Heart right ventricle (tissue), 16 donors: ENCODE measurements at regions not wholly inside any gene's neighbourhood (a gene's known extent, or its start where the extent isn't known, plus 50 kb on each side); places are given as distances from the start of the nearest gene placed in this dataset.

ENCODE experiments used
- ATAC-seq, 8 donors: fragments of 200-7000 bp; cut with Tn5 transposase; one replicate each; pipeline ENCODE4 v1.9.1; 2020; ENCODE audit warnings: mild to moderate bottlenecking in 8 of 8, moderate library complexity in 8 of 8, moderate number of reproducible peaks in 1 of 8
- DNase-seq, 2 donors: peaks; one replicate each; pipeline ENCODE4 v3.0.0-alpha.2; 2020
- H3K27ac ChIP-seq, 10 donors: fragments of 200-600 bp; sonication (generic) in 2 of 10; one replicate each; pipeline versions ENCODE4 v1.5.0 to v1.8.0; 2020 to 2022; ENCODE audit warnings: mild to moderate bottlenecking in 3 of 10
- H3K27me3 ChIP-seq, 7 donors: fragments of 200-600 bp; one replicate each; pipeline ENCODE4 v1.8.0; 2021 to 2022; ENCODE audit warnings: mild to moderate bottlenecking in 2 of 7
- H3K36me3 ChIP-seq, 9 donors: fragments of 200-600 bp; sonication (generic) in 1 of 9; one replicate each; pipeline versions ENCODE4 v1.5.0 to v1.8.0; 2020 to 2022; ENCODE audit warnings: mild to moderate bottlenecking in 2 of 9
- H3K4me1 ChIP-seq, 9 donors: fragments of 200-600 bp; sonication (generic) in 1 of 9; one replicate each; pipeline versions ENCODE4 v1.5.0 to v1.8.0; 2020 to 2022; ENCODE audit warnings: mild to moderate bottlenecking in 4 of 9
- H3K4me3 ChIP-seq, 10 donors: fragments of 200-600 bp; sonication (generic) in 2 of 10; one replicate each; pipeline versions ENCODE4 v1.5.0 to v1.8.0; 2020 to 2022; ENCODE audit warnings: mild to moderate bottlenecking in 7 of 10, moderate library complexity in 2 of 10
- H3K9me3 ChIP-seq, 11 donors: fragments of 200-600 bp in 10 of 11; sonication (generic) in 2 of 11; one replicate each; pipeline versions ENCODE4 v1.5.0 to v1.8.0; 2013 to 2022; ENCODE audit warnings: mild to moderate bottlenecking in 2 of 11, control low read depth in 1 of 11, moderate library complexity in 1 of 11
- CTCF ChIP-seq, 9 donors: fragments of 200-600 bp; sonication (generic) in 2 of 9; IDR thresholded peaks; one replicate each; pipeline versions ENCODE4 v1.5.0 to v1.8.0; 2021 to 2022; ENCODE audit warnings: antibody characterized with exemption in 9 of 9, mild to moderate bottlenecking in 5 of 9, moderate library complexity in 1 of 9
- WGBS, 2 donors: extraction: QIAGEN DNeasy Blood & Tissue Kit; methylation state at CpG; one replicate each; pipeline ENCODE4 v1.1.7; 2013; ENCODE audit warnings: inconsistent platforms in 1 of 2; 5-methylcytosine and 5-hydroxymethylcytosine counted together
- intact Hi-C, 10 donors: fragments of 100-400 bp; cut with DNase I; formaldehyde crosslinking; loops; one replicate each; pipeline versions ENCODE4 v1.11.1 to v1.14.2; 2022
- donor health status: Arrhythmogenic right ventricular cardiomyopathy.
- donor health status: ischemic (EF 13 %, LVEDD 7.1; RV severe dilation, severe dysfunction).
- donor health status: healthy with polysubstance abuse.
- donor health status: DM: no; HTN: yes; CAD: no.
- donor health status: DM: no; HTN: no; CAD: no.
- donor health status: ischemic (EF 25% LVEDD 6.9; RV normal size, moderate dysfunction).
- donor health status: ischemic (EF 25% LVEDD 5.7; RV mildly dilated, moderate dysfunction).
- donor health status: healthy.
- donor health status: DM: yes; HTN: yes; CAD: no.
- donor health status: Ischemic cardiomyopathy.
- donor health status: ischemic (EF 35%, LVEDD 5.7; RV mildly dilated, moderate dysfunction).
- donor health status: nonischemic (EF 11% LVEDD 7.7; RV severe dilation, severe dysfunction).
- donor health status: DM: yes; HTN: yes; CAD: no.
- donor health status: PGD.
- donor health status: ischemic (EF 29% LVEDD 5.4; RV normal size, mild dysfunction).
- donor health status: nonischemic (EF 23%, LVEDD 6.1; RV moderate dilation, normal function).

GRCh38 chr12:85394065-85394464 lies 114.0 kb downstream of the ALX1 start:
- Histone ChIP-seq H3K9me3 (no peaks in the 10 kb centered on the region), H3K27ac (no peak overlapping the region), H3K4me3 (no peak overlapping the region), H3K4me1 (no peaks in the 10 kb centered on the region), H3K36me3 (no peaks in the 10 kb centered on the region), H3K27me3 (no peaks in the 10 kb centered on the region)
- no peak for TF ChIP-seq CTCF (IDR thresholded peaks at IDR 0.05)
- DNase-seq (no peak), ATAC-seq (no peak)
- 72 to 77% methylated on average over 3 of the region's 3 CpGs for WGBS, 2 donors
- intact Hi-C loops, result no loop called here

- H3K36me3 ChIP-seq, result no peaks in the 10 kb centered on the region
- 90 to 93% methylated on average over 3 of the region's 3 CpGs for WGBS, 2 donors
- no peak for ATAC-seq
- no peak overlapping the region for H3K4me3 ChIP-seq
- H3K27me3 ChIP-seq, result no peaks in the 10 kb centered on the region
- no peak for TF ChIP-seq CTCF (IDR thresholded peaks at IDR 0.05)
- H3K27ac ChIP-seq, result no peak overlapping the region
- no peaks in the 10 kb centered on the region for H3K9me3 ChIP-seq
- no peak for DNase-seq
- H3K4me1 ChIP-seq, result no peaks in the 10 kb centered on the region
- intact Hi-C loops, result no loop called here
Observed at GRCh38 chr12:85394809-85395208, 114.8 kb downstream of the ALX1 start.

- WGBS, 2 donors, result 75 to 78% methylated on average over 5 of the region's 5 CpGs
- no peaks in the 10 kb centered on the region for H3K36me3 ChIP-seq
- intact Hi-C loops, result no loop called here
- no peak overlapping the region for H3K27ac ChIP-seq
- H3K4me3 ChIP-seq, result no peak overlapping the region
- H3K27me3 ChIP-seq, result peaks cover 0 to 7% (median 0%) of the 10 kb centered on the region in 7 donors
- H3K4me1 ChIP-seq, result no peaks in the 10 kb centered on the region
- DNase-seq, result no peak
- H3K9me3 ChIP-seq, result no peaks in the 10 kb centered on the region
- no peak for TF ChIP-seq CTCF (IDR thresholded peaks at IDR 0.05)
- no peak for ATAC-seq
Observed at GRCh38 chr12:85405262-85405661, 125.2 kb downstream of the ALX1 start.

- H3K27me3 ChIP-seq, result peaks cover 0 to 7% (median 0%) of the 10 kb centered on the region in 7 donors
- intact Hi-C loops, result no loop called here
- H3K9me3 ChIP-seq, result no peaks in the 10 kb centered on the region
- DNase-seq (no peak), ATAC-seq (no peak)
- 29 to 30% methylated on average over 4 of the region's 4 CpGs for WGBS, 2 donors
- H3K4me1 ChIP-seq, result no peaks in the 10 kb centered on the region
- H3K36me3 ChIP-seq, result no peaks in the 10 kb centered on the region
- TF ChIP-seq CTCF (IDR thresholded peaks at IDR 0.05), result no peak
- no peak overlapping the region for H3K4me3 ChIP-seq
- H3K27ac ChIP-seq, result no peak overlapping the region
Observed at GRCh38 chr12:85405781-85406522, 125.9 kb downstream of the ALX1 start.
